ENCODE measurements at regions not wholly inside any gene's neighbourhood (a gene's known extent, or its start where the extent isn't known, plus 50 kb on each side); places are given as distances from the start of the nearest gene placed in this dataset.

DNA sequence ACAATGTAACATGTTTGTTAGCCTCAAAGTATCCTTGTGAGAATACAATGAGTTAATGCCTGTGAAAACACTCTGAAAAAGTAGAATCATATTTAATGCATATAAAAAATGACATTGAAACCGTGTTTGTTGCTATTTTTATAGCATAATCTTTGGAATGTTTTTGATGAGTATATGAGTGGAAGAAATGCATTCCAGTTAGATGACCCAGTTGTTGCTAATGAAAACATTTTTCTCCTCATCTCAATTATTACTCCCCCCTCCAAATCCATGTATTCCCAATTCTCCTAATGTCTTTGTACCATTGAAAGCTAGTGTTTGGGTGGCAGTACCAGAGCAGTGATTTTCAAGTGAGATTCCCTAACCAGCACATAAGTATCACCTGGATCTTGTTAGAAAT lies 67.1 kb upstream of the DSEL start:
- no peak overlapping the region for H3K9ac ChIP-seq (ENCODE audit: low read depth, low read length)
- H3K9me3 ChIP-seq (ENCODE audit: control insufficient read depth, insufficient read depth, low read length), result no peaks in the 10 kb centered on the region
- peaks cover 28% of the 10 kb centered on the region for H3K4me1 ChIP-seq (ENCODE audit: insufficient read depth, low read length)
- no peaks in the 10 kb centered on the region for H3K36me3 ChIP-seq (ENCODE audit: insufficient read depth, low read length)

DNA sequence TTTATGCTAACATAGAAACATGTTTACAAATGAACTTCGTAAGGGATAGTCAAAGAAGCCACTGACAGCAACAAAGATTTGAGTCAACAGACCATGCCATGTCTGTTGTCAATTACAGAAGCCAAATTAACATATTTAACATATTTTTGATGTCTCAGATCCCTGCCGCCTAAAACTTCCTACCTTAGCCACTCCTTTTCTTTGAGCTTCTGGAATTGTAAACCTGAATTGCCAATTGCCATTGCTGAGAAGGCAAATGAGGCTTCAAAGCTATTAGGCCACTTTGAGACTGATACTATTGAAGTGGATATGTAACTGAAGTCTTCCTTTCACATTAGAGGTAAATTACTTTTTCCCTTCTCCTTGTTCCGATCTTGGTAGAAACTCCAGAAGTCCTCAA lies 66.0 kb upstream of the DSEL start:
- no peaks in the 10 kb centered on the region for H3K36me3 ChIP-seq (ENCODE audit: insufficient read depth, low read length)

GRCh38 chr18:67581178-67581577 lies 64.7 kb upstream of the DSEL start:
- Histone ChIP-seq H3K9me3 (ENCODE audit: control insufficient read depth, insufficient read depth, low read length) (no peaks in the 10 kb centered on the region), H3K9ac (ENCODE audit: low read depth, low read length) (no peak overlapping the region), H3K36me3 (ENCODE audit: insufficient read depth, low read length) (no peaks in the 10 kb centered on the region), H3K4me1 (ENCODE audit: insufficient read depth, low read length) (peaks cover 28% of the 10 kb centered on the region)

More for the DNA sequence above, 66.0 kb upstream of the DSEL start:
- no peaks in the 10 kb centered on the region for H3K9me3 ChIP-seq (ENCODE audit: control insufficient read depth, insufficient read depth, low read length)
- no peak overlapping the region for H3K9ac ChIP-seq (ENCODE audit: low read depth, low read length)
- peaks cover 28% of the 10 kb centered on the region for H3K4me1 ChIP-seq (ENCODE audit: insufficient read depth, low read length)

- Histone ChIP-seq H3K9me3 (ENCODE audit: control insufficient read depth, insufficient read depth, low read length) (no peaks in the 10 kb centered on the region), H3K4me1 (ENCODE audit: insufficient read depth, low read length) (peaks cover 19% of the 10 kb centered on the region)
Measured at GRCh38 chr18:67577386-67577785, 60.9 kb upstream of the DSEL start.

DNA sequence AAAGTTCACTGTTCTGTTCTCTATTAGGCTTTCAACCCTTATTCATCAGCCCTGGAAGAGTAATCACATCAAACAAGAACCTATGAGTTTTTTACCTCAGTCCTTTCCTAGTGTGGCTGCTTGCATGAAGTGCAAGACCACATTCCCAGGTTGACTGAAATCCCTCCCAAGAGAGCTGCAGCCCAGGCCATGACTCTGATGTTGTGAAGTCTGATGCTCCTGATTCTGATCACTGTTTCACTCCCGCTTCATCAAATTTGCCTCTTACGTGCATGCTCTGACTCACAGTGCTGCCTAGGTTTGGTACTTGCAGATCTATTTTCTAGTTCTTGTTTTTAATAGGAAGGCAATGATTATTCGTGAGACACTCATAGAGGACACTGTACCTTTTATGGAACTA lies 58.2 kb upstream of the DSEL start:
- no peak overlapping the region for H3K9ac ChIP-seq (ENCODE audit: low read depth, low read length)
- H3K9me3 ChIP-seq (ENCODE audit: control insufficient read depth, insufficient read depth, low read length), result no peaks in the 10 kb centered on the region
- H3K36me3 ChIP-seq (ENCODE audit: insufficient read depth, low read length), result no peaks in the 10 kb centered on the region
- H3K4me1 ChIP-seq (ENCODE audit: insufficient read depth, low read length), result peaks cover 10% of the 10 kb centered on the region

More at GRCh38 chr18:67577386-67577785, 60.9 kb upstream of the DSEL start:
- Histone ChIP-seq H3K9ac (ENCODE audit: low read depth, low read length) (no peak overlapping the region), H3K36me3 (ENCODE audit: insufficient read depth, low read length) (no peaks in the 10 kb centered on the region)

GRCh38 chr18:67568166-67568565 lies 51.6 kb upstream of the DSEL start:
- Histone ChIP-seq H3K4me1 (ENCODE audit: insufficient read depth, low read length) (peaks cover 3% of the 10 kb centered on the region; the same call in 1 of the 2 replicates), H3K36me3 (ENCODE audit: insufficient read depth, low read length) (no peaks in the 10 kb centered on the region), H3K9ac (ENCODE audit: low read depth, low read length) (no peak overlapping the region), H3K9me3 (ENCODE audit: control insufficient read depth, insufficient read depth, low read length) (no peaks in the 10 kb centered on the region)
